HG03460 (cell line): ENCODE measurements at regions not wholly inside any gene's neighbourhood (a gene's known extent, or its start where the extent isn't known, plus 50 kb on each side); places are given as distances from the start of the nearest gene placed in this dataset.
A peak's percentile ranks its signal among the peaks of the same experiment; 100 is the strongest.

ENCODE experiments used
- ATAC-seq: cut with Tn5 transposase; IDR thresholded peaks from one replicate; pipeline ENCODE4 v1.9.1; 2021; ENCODE audit not compliant: unreplicated experiment

DNA sequence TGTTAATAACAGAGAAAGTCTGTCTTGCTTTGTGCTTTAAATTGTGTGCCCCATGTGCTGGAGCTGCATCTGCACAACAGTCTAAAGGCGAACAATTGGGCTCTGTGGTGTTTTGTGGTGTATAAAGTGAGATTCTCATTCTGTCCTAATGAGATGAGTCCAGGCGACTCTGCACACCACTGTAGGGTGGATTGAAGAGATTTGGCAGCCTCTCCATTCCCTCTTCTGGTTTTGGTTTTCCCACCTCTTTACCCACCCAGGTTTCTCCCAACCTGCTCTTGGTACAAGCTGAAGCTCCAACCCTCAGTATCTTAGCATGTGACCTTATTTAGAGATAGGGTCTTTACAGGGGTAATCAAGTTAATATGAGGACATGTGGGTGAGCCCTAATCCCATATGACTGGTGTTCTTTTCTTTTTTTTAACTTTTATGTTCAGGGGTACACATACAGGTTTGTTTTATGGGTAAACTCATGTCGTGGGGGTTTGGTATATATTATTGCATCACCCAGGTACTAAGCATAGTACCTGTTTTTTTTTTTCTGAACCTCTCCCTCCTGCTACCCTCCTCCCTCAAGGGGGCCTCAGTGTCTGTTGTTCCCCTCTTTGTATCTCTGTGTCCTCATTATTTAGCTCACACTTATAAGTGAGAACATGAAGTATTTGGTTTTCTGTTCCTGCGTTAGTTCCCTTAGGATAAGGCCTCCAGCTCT, 217.6 kb upstream of the DTNBP1 start:
- no peak for ATAC-seq

DNA sequence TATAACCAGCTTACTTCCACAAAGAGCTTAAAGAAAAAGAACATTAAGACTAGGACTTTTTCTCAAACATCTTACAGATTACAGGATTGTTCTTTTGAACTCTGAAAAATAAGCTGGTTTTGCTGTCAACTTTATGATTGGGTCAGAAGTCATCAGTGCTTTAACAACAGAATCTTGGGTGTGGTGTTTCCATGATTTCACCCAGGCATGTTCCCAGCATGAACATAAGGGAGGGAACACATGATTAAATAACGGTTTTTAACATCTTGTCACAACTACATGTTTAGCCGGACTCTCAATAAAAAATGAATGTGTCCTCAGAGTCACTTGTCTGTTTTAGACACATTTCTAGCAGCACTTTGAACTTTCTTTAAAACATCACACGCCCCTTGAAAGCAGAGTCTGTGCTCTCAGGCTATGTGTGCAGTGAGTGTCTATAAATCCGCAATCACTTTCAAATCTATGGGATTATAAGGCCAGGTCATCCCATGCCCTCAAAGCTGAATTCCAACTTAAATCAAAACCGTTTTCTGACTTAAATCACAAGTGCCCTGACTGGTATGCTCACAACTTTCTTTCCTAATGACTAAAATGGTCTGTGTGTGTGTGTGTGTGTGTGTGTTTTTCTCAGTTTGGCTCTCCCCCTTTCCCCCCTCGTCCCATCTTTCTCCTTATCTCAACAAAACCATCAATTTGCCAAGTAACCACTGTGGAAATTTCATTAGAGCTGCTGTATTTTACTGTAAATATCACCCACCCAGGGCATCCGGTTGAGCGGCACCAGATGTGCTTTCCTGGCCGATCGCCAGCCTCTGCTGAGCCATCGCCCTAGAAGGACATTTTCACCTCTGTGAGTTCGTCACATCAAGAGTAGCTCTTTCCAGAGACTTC, 216.8 kb upstream of the DTNBP1 start:
- ATAC-seq, result peak; percentile 76

DNA sequence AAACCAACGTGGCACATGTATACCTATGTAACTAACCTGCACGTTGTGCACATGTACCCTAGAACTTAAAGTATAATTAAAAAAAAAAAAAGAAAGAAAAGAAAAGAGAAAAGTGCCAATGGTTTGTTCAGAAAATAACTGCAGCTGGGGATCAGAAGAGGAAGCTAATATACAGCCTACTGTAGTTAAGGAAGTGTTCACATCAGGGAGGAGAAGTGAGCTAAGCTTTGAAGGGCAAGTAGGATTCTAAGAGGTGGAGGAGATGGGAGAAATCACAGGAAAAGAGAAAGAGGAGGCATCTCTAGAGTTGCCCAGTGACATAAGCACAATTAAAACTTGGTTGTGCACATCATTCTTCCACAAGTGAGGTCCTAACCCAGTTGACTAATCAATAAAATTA, 214.4 kb upstream of the DTNBP1 start:
- ATAC-seq, result no peak

GRCh38 chr6:15876406-15876805, 213.6 kb upstream of the DTNBP1 start:
- peak; percentile 50 for ATAC-seq

GRCh38 chr6:15875797-15876196, 213.0 kb upstream of the DTNBP1 start:
- ATAC-seq, result no peak

- no peak for ATAC-seq
These were observed 212.0 kb upstream of the DTNBP1 start for GRCh38 chr6:15874821-15875220.

- peak; percentile 54 for ATAC-seq
These were observed 211.5 kb upstream of the DTNBP1 start for GRCh38 chr6:15874326-15874725.

GRCh38 chr6:15872241-15873103, 209.6 kb upstream of the DTNBP1 start:
- ATAC-seq, result no peak

- ATAC-seq, result no peak
These were observed 208.4 kb upstream of the DTNBP1 start for GRCh38 chr6:15871276-15871675.

GRCh38 chr6:15870333-15871043, 207.7 kb upstream of the DTNBP1 start:
- no peak for ATAC-seq

GRCh38 chr6:15864708-15865062, 201.9 kb upstream of the DTNBP1 start:
- no peak for ATAC-seq

- ATAC-seq, result no peak
These were observed 201.3 kb upstream of the DTNBP1 start for GRCh38 chr6:15864038-15864707.

DNA sequence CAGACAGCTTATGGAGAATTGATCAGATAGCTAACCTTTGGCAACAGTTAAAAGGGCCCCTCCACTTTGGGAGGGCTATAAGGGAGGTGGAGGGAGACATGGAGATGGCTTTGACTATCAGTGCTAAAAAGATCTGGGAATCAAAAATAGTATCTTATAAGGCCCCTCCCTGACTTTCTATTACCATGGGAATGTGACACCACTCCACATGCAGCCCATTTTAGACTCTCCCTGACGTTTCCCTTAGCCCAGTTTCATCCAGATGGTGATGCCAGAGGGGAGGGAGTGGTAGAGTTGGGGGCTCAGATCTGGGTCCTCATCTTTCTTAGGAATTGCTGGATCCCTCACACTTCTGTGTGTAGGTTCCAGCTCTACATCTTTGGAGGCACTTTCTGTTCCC, 200.0 kb upstream of the DTNBP1 start:
- ATAC-seq, result no peak

DNA sequence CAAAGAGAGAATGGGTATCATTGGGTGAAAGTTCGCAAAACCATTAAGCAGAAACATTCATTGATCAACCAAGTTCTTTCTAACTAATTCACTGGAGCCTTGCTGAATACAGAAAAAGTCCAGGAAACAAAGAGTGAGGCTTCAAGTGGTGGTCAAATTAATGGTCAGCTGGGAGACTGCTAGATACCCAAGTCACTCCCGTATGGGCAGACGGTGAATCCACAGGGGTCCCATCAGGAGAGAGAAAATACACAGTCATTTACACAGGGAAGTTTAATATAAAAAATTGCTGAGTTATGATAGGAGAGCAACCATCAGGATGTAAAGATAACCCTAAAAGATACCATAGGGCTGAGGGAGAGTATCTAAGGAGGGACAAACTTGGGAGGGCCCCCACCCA, 198.7 kb upstream of the DTNBP1 start:
- no peak for ATAC-seq

DNA sequence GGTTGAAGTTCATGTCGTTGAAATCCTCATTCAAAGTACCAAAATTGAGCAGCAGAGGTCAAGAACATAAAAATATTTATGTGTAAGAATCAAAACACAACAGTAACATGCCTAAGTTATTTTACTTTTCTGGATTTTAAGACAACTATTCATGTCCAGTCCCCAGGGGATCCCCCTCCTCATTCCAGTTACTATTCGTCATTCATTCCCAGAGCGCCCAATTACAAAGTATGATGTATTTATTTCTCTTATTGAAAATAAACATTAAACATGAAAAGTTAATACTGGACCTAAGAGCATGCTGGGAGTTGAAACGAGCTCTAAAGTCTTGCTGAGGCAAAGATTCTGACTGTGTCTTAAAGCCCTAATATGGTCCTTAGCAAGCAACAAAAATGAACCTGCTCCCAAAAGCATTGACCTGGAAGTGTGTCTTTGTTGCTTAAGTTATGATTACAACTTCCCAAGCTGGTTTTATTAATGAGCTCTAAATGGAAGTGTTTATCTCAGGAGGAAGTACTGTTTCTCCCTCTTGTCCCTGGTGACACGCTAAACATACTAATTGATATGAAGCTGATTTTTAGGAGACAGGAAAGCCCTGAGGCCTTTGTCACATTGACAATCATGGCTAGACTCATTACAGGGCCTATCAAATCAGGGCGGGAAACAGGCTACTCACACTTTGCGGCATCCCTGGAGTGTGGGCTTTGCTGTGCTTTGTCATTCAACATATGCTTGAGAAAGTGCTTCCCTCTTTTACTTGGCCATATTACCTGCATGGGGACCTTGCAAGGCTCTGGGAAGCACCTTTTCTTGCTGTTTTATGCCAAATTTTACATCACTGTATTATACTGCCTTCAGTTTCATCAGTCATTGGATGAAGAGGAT, 192.2 kb upstream of the DTNBP1 start:
- no peak for ATAC-seq

DNA sequence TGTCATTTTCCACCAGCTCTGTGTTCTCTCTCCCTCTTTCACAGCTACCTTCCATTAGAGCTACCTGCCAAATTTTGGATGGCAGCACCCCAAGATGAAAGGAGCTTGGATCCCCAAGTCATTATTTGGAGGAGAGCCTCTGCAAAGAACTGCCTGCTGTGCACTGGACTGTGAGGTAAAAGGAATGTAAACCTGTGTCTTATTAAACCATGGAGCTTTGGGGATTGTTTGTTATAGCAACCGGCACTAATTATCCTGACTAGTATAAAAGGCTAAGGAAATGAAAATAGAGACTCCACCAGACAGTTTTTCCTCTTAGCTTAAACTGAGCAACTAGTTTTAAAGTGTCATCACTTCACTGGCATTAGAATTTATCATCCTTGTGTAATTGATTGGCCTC, 191.6 kb upstream of the DTNBP1 start:
- no peak for ATAC-seq

DNA sequence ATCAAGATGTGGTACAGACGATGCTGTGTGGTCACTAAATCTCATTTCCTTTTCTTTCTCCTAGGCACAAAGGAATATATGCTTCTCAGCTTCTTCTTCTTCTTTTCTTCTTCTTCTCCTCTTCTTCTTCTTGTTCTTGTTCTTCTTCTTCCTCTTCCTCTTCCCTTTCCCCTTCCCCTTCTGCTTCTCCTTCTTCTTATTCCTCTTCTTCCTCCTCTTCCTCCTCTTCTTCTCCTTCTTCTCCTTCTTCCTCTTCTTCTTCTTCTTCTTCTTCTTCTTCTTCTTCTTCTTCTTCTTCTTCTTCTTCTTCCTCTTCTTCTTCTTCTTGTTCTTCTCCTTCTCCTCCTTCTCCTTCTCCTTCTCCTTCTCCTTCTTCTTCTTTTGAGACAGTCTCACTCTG, 190.4 kb upstream of the DTNBP1 start:
- no peak for ATAC-seq

- no peak for ATAC-seq
These were observed 189.5 kb upstream of the DTNBP1 start for GRCh38 chr6:15852289-15852688.

- no peak for ATAC-seq
These were observed 186.6 kb upstream of the DTNBP1 start for GRCh38 chr6:15849395-15849794.
